DND-41 (cell line): ENCODE measurements at regions not wholly inside any gene's neighbourhood (a gene's known extent, or its start where the extent isn't known, plus 50 kb on each side); places are given as distances from the start of the nearest gene placed in this dataset.

Experiments used
- ATAC-seq: fragments of 200-7000 bp; cut with Tn5 transposase; 3 replicates; pipeline ENCODE4 v1.9.1; 2021; ENCODE audit warnings: low read depth; ENCODE audit not compliant: insufficient read depth
- DNase-seq: peaks from one replicate; pipeline ENCODE4 v3.0.0-alpha.2; 2020
- H2AFZ ChIP-seq: 2 replicates; pipeline ENCODE4 v1.6.0; 2012; ENCODE audit warnings: low read depth, low read length
- H3K27ac ChIP-seq: 2 replicates; pipeline ENCODE4 v1.5.1; 2012; ENCODE audit warnings: low read length, inconsistent platforms
- H3K27me3 ChIP-seq: fragments of 200-600 bp; sonication (generic); 2 replicates; pipeline ENCODE4 v1.6.0; 2012; ENCODE audit warnings: low read length, mild to moderate bottlenecking, inconsistent platforms; ENCODE audit not compliant: insufficient read depth, poor library complexity
- H3K36me3 ChIP-seq: 2 replicates; pipeline ENCODE4 v1.5.1; 2012; ENCODE audit warnings: low read length, inconsistent platforms; ENCODE audit not compliant: insufficient read depth
- H3K4me1 ChIP-seq: 2 replicates; pipeline ENCODE4 v1.5.1; 2012; ENCODE audit warnings: mild to moderate bottlenecking, low read length; ENCODE audit not compliant: insufficient read depth
- H3K4me2 ChIP-seq: 2 replicates; pipeline ENCODE4 v1.6.0; 2012; ENCODE audit warnings: mild to moderate bottlenecking, moderate library complexity, low read length, inconsistent platforms; ENCODE audit not compliant: insufficient read depth
- H3K4me3 ChIP-seq, 2 experiments: fragments of 200-600 bp in 1 of 2; shearing (Covaris generic) in 1 of 2; 2 replicates each; pipeline ENCODE4 v1.5.1; 2012 to 2016; ENCODE audit warnings: inconsistent platforms in 2 of 2, low read length in 2 of 2, mild to moderate bottlenecking in 2 of 2, low read depth in 1 of 2, moderate library complexity in 1 of 2
- H3K79me2 ChIP-seq: 2 replicates; pipeline ENCODE4 v1.6.0; 2012; ENCODE audit warnings: low read length, inconsistent platforms; ENCODE audit not compliant: insufficient read depth
- H3K9ac ChIP-seq: 2 replicates; pipeline ENCODE4 v1.6.0; 2012; ENCODE audit warnings: low read depth, mild to moderate bottlenecking, inconsistent platforms, low read length, moderate library complexity
- H3K9me3 ChIP-seq: 2 replicates; pipeline ENCODE4 v1.5.1; 2012; ENCODE audit warnings: low read length, moderate library complexity, mild to moderate bottlenecking, inconsistent platforms; ENCODE audit not compliant: insufficient read depth, severe bottlenecking
- H4K20me1 ChIP-seq: 2 replicates; pipeline ENCODE4 v1.6.0; 2012; ENCODE audit warnings: low read length; ENCODE audit not compliant: insufficient read depth
- EZH2 ChIP-seq: IDR thresholded peaks from 3 replicates; pipeline ENCODE4 v1.6.1; 2012; ENCODE audit warnings: borderline replicate concordance, low read depth, mild to moderate bottlenecking, moderate library complexity, low read length, inconsistent platforms; ENCODE audit not compliant: severe bottlenecking
- TF ChIP-seq, protein P1 (sequence below): IDR thresholded peaks from 2 replicates; pipeline ENCODE4 v1.5.1; 2012; ENCODE audit warnings: borderline replicate concordance, low read length, moderate library complexity, mild to moderate bottlenecking; ENCODE audit not compliant: poor library complexity, severe bottlenecking; ENCODE audit errors: extremely low read depth

DNA sequence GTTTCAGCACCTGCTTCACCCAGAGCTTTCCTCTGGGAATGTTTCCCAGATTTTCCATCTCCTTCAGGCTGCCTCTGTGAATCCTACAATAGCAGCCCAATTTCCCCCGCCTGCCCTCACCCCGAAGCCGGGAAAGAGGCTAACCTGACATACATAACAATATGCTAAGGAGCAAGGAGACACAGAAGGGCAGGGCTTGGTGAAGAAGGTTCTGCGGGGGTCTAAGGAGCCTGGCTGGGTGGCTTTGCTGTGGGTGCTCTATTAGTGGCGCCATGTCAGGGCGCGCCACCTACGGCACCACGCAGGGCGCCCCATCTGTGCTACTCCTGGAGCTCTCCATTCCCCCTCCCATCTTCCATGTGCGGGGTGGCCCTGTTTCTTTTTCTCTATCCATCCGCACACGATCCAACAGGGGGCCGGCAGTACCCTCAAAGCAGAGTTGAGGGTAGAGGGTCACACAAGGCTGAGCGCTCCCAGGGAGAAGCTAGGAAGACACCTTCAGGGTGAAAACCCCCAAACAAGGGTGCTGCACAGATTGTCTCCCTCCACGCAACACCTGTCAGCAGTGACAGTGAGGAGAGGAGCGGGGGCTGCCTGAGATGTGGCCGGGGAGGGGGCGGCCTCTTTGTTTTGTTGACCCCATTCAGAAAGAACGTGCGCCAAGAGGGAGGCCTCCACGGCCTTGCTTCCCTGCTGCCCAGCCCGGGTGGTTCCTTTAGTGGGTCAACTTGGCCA lies 101.4 kb downstream of the PDCL3 start:
- no peak for ATAC-seq
- Histone ChIP-seq H3K9me3 (no peaks in the 10 kb centered on the region), H2AFZ (no peak overlapping the region), H3K27ac (no peak overlapping the region), H4K20me1 (no peaks in the 10 kb centered on the region), H3K9ac (no peak overlapping the region), H3K27me3 (no peaks in the 10 kb centered on the region), H3K36me3 (no peaks in the 10 kb centered on the region), H3K4me1 (peaks cover 38% of the 10 kb centered on the region), H3K4me2 (no peak overlapping the region), H3K4me3 (no peak overlapping the region), H3K79me2 (no peaks in the 10 kb centered on the region)
- DNase-seq, result no peak
- TF ChIP-seq EZH2, result no peak
- TF ChIP-seq, protein P1, sequence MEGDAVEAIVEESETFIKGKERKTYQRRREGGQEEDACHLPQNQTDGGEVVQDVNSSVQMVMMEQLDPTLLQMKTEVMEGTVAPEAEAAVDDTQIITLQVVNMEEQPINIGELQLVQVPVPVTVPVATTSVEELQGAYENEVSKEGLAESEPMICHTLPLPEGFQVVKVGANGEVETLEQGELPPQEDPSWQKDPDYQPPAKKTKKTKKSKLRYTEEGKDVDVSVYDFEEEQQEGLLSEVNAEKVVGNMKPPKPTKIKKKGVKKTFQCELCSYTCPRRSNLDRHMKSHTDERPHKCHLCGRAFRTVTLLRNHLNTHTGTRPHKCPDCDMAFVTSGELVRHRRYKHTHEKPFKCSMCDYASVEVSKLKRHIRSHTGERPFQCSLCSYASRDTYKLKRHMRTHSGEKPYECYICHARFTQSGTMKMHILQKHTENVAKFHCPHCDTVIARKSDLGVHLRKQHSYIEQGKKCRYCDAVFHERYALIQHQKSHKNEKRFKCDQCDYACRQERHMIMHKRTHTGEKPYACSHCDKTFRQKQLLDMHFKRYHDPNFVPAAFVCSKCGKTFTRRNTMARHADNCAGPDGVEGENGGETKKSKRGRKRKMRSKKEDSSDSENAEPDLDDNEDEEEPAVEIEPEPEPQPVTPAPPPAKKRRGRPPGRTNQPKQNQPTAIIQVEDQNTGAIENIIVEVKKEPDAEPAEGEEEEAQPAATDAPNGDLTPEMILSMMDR, result no peak

DNA sequence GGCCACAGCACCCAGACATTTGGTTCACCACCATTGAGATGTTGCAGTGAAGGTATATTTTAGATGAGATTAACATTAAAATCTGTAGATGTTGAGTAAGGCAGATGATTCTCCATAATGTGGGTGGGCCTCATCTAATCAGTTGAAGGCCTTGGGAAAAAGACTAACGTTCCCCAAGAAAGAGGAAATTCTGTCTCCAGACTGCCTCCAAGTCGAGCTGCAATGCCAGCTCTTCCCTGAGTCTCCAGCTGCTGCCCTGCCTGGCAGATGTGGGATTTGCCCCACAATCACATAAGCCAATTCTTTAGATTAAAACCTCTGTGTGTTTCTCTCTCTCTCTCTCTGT lies 101.9 kb downstream of the PDCL3 start:
- Histone ChIP-seq H4K20me1 (no peaks in the 10 kb centered on the region), H3K27ac (no peak overlapping the region), H3K4me2 (no peak overlapping the region), H3K27me3 (no peaks in the 10 kb centered on the region), H3K36me3 (no peaks in the 10 kb centered on the region), H3K9me3 (no peaks in the 10 kb centered on the region), H3K4me3 (no peak overlapping the region), H2AFZ (no peak overlapping the region), H3K79me2 (no peaks in the 10 kb centered on the region), H3K4me1 (peaks cover 33% of the 10 kb centered on the region), H3K9ac (no peak overlapping the region)
- TF ChIP-seq, protein P1, result no peak
- no peak for TF ChIP-seq EZH2
- DNase-seq (no peak), ATAC-seq (no peak)

DNA sequence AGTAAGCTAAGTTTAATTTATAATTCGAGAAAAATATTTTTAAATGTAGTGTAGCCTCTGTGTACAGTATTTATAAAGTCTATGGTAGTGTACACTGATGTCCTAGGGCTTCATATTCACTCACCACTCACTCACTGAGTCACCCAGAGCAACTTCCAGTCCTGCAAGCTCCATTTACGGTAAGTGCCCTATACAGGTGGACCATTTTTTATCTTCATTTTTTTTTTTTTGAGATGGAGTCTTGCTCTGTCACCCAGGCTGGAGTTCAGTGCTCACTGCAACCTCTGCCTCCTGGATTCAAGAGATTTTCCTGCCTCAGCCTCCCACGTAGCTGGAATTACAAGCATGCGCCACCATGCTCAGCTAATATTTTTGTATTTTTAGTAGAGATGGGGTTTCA lies 104.2 kb downstream of the PDCL3 start:
- Histone ChIP-seq H3K27ac (no peak overlapping the region), H3K79me2 (no peaks in the 10 kb centered on the region), H4K20me1 (no peaks in the 10 kb centered on the region), H3K9ac (no peak overlapping the region), H3K4me1 (peaks cover 10% of the 10 kb centered on the region), H3K27me3 (no peaks in the 10 kb centered on the region), H3K4me2 (no peak overlapping the region), H3K36me3 (no peaks in the 10 kb centered on the region), H3K4me3 (no peak overlapping the region), H2AFZ (no peak overlapping the region), H3K9me3 (no peaks in the 10 kb centered on the region)
- no peak for DNase-seq
- TF ChIP-seq EZH2, result no peak
- TF ChIP-seq, protein P1, result no peak
- no peak for ATAC-seq

DNA sequence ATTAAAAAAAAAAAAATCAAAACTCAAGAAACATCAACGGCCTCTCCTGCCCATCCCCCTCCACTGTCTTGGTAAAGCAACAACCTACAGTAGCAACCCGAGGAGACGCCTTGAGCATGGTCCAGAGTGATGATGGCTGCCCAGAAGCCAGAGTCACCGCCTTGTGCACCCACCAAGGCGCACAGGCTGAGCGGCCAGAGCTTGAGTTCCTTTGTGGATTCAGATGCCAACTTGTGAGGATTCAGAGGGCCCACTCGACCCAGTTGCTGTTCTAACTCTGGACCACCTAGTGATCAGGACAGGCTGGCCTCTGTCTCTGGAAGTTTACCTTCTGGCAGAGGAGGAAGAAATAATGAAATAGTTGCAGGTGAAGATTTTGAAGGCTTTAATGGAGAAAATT lies 105.0 kb downstream of the PDCL3 start:
- H3K9ac ChIP-seq, result no peak overlapping the region
- ATAC-seq (no peak), DNase-seq (no peak)
- H3K79me2 ChIP-seq, result no peaks in the 10 kb centered on the region
- TF ChIP-seq, protein P1, result no peak
- TF ChIP-seq EZH2, result no peak
- H3K4me2 ChIP-seq, result no peak overlapping the region
- peaks cover 2% of the 10 kb centered on the region; the same call in 1 of the 2 replicates for H3K4me1 ChIP-seq
- no peak overlapping the region for H3K27ac ChIP-seq
- H3K9me3 ChIP-seq, result no peaks in the 10 kb centered on the region
- H3K27me3 ChIP-seq, result no peaks in the 10 kb centered on the region
- no peaks in the 10 kb centered on the region for H4K20me1 ChIP-seq
- H3K36me3 ChIP-seq, result no peaks in the 10 kb centered on the region
- no peak overlapping the region for H3K4me3 ChIP-seq
- H2AFZ ChIP-seq, result no peak overlapping the region
